ENCODE measurements at regions not wholly inside any gene's neighbourhood (a gene's known extent, or its start where the extent isn't known, plus 50 kb on each side); places are given as distances from the start of the nearest gene placed in this dataset.
"Not testable (repeated sequence)": the region's sequence is repeated elsewhere in the genome, so short reads cannot be mapped to it uniquely, and the experiment has no call there.

- not testable (repeated sequence) for TF ChIP-seq CTCF (conservative IDR thresholded peaks at IDR 0.05; ENCODE audit: low read depth, low read length); FOS (IDR thresholded peaks at IDR 0.05; ENCODE audit: low read depth, low read length); POLR2A (IDR thresholded peaks at IDR 0.05; ENCODE audit: low read depth, low read length); CHD1 (IDR thresholded peaks at IDR 0.05; ENCODE audit: low read depth, low read length); MAFK (IDR thresholded peaks at IDR 0.05; ENCODE audit: low read depth, low read length); MXI1 (IDR thresholded peaks at IDR 0.05; ENCODE audit: borderline replicate concordance, low read depth, low read length); CEBPB (IDR thresholded peaks at IDR 0.05; ENCODE audit: low read depth, low read length)
These were observed 82.8 kb upstream of the BDP1 start for GRCh38 chr5:71372601-71373000.
